Cerebellar cortex (tissue), 1 donor: ENCODE measurements at regions not wholly inside any gene's neighbourhood (a gene's known extent, or its start where the extent isn't known, plus 50 kb on each side); places are given as distances from the start of the nearest gene placed in this dataset.
"Not testable (repeated sequence)": the region's sequence is repeated elsewhere in the genome, so short reads cannot be mapped to it uniquely, and the experiment has no call there.

Experiments used
- DNase-seq: peaks from one replicate; pipeline ENCODE4 v3.0.0-alpha.2; 2015; ENCODE audit warnings: low spot score

DNA sequence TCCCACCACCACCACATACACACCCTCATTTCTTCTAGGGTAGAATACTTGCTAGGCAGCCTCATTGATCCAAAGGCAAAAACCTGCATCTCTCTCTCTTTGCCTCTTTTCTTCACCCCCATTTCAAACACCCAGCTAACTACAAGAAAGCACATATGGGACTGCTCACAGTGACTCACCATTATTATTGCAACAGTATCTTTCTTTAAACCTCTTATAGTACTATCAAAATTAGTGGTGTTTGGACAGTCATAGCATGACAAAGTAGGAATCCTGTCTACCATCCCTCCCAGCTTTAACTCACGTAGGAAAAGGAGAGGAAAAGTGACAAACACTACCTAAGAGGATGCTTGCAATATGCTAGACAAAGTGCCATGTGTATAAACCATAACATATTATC is 422.5 kb upstream of the CRIM1 start:
- no peak for DNase-seq

DNA sequence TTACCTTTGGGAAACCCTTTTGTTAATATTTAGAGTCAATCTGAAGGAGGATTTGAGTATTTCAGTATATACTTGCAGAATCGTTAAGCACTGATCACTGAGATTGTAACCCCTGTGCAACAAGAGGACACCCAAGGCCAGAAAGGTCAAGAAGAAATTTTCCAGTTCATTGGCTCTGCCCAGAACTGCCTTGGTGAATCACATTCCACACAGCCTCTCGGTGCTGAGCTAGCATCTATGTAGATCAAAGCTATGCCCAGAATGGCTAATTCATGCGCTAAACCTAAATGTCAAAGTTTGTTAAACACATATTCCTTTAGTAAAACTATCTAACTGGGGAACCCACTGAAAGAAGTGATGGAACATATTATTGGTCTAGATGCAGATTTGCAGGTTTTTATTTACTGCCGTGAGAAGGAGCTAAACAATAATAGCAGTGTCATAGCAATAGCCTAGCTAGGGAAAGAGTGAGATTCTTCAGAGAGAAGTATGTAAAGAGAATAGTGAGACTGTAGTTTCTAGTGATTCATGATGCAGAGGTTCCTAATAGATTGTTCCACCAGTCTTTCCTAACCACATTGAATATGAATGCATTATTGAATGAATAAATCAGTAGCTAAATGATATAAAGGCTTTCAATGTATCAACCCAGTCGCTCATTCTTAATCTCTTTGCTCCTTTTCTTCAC is 423.2 kb upstream of the CRIM1 start:
- no peak for DNase-seq

GRCh38 chr2:35931626-35932025 is 424.0 kb upstream of the CRIM1 start:
- DNase-seq, result no peak

DNA sequence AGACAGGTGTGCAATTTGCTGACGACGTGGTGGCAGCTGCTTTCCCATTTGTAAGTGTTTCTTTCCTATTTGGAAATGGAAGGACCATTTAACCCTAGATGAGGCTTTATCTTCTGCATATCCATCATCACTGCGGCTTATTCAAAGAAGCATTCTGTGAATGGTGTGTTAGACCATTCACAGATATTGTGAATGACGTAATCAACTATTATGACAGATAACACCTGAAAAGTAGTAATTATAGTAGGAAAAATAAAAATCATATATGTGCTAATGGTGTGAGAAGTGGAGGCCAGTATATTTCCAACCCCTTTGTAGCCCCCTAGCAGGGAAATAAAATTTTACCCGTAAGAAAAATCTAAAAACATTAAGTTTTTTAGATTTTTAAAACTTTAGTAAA is 424.5 kb upstream of the CRIM1 start:
- DNase-seq, result no peak

- DNase-seq, result no peak
Observed at GRCh38 chr2:35929551-35929950, 426.0 kb upstream of the CRIM1 start.

DNA sequence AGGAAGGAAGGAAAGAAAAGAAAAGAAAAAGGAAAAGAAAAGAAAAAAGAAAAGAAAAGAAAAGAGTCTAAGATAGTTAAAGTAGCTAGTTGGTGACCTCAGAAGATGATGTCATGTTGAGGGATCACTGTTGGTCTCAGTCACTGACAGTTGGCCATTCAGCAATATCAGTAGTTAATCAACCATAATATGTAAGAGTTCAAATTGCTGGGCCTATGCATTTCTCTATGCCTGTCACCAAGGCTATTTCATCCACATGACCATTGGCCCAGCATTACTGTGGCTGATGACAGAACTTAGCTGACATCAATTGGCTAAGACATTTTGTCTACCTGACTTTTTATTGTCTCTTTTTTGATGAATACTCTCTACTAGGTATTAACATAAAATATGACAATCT is 435.5 kb upstream of the CRIM1 start:
- no peak for DNase-seq

GRCh38 chr2:35915261-35915660 is 440.3 kb upstream of the CRIM1 start:
- DNase-seq, result no peak

GRCh38 chr2:35891936-35892335 is 463.6 kb upstream of the CRIM1 start:
- DNase-seq, result no peak

GRCh38 chr2:35891528-35891927 is 464.1 kb upstream of the CRIM1 start:
- no peak for DNase-seq

DNA sequence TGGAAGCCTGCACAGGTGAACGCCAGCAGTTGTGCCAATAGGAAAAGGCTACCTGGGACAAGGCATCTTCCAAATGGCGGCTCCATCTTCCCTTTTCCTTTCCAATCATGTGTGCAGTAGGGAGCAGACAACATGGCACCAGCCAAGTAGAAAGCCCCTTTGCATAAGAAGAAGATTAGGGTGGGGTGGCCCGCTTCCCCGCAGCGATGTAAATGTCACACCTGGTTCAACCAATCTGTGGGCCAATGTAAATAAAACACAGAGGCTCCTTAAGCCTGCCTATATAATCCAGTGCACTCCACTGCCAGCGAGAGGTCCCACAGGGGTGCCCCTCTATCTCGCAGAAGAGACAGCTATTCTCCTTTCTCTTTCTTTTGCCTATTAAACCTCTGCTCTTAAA is 468.4 kb upstream of the CRIM1 start:
- DNase-seq, result no peak

DNA sequence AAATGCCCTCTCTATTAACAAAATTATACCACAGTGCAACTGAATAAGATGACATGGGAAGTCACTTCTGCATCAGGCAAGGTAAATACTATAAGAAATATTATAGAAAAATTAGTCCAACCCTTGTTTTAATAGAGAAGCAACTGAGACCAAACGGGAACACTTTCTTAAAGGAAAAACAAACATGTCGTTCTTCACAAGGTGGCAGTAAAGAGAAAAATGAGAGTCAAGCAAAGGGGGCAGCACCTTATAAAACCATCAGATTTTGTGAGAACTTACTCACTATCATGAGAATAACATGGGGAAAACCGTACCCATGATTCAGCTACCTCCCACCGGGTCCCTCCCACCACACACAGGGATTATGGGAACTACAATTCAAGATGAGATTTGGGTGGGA is 481.7 kb upstream of the CRIM1 start:
- no peak for DNase-seq

- no peak for DNase-seq
Observed at GRCh38 chr2:35871672-35872071, 483.9 kb upstream of the CRIM1 start.

GRCh38 chr2:35870713-35871112 is 484.9 kb upstream of the CRIM1 start:
- no peak for DNase-seq

- no peak for DNase-seq
Observed at GRCh38 chr2:35864141-35864540, 491.4 kb upstream of the CRIM1 start.

DNA sequence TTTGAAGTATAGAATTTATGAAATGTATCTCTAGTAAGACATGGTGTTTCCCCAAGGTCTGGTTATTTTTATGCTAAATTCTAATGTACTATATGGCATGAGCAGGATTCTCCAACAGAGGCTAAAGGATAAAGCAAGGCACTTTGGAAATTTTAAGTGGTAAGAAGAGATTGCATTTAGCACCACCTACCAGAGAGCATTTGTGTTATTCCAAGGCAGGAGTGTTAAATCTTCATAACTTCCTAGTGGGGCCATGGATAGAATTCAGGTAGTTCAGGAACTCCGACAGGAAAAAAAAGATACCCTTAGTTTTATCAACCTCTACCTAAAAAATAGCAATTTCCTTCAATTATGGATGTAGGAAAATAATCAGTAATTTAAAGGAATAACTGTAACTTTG is 497.4 kb upstream of the CRIM1 start:
- DNase-seq, result no peak

GRCh38 chr2:35857498-35857897 is 498.1 kb upstream of the CRIM1 start:
- no peak for DNase-seq

DNA sequence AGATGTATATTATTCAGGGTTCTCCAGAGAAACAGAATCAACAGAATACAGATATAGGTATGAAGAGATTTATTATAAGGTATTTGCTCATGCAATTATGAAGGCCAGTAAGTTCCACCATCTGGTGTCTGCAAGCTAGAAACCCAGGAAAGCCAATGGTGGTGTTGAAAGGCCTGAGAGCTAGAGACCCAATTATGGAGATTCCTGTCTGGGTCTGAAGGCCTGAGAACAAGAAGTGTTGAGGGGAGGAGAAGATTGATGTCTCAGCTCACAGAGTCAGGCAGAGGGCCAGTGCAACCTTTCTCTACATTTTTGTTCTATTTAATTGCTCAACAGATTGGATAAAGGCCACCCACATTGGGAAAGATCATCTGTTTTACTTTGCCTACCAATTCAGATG is 524.2 kb upstream of the CRIM1 start:
- no peak for DNase-seq

- no peak for DNase-seq
Observed at GRCh38 chr2:35830833-35831232, 524.7 kb upstream of the CRIM1 start.

DNA sequence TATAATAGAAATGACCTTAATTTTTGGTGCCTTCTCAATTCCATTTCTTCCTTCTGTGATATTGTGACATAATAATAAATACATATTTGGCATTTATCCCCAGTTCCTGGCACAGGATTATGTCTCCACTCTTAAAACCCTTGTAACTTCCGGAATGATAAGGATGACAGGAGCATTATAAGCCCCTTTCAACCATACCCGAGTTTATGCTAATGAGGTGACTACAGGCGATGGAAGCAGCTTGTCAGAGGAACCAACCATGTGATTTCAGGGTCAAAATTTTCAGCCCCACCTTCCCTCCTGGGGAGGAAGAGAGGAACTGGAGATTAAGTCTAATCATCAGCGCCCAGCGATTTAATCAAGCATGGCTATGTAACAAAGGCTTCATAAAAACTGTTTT is 528.5 kb upstream of the CRIM1 start:
- DNase-seq, result no peak

- no peak for DNase-seq
Observed at GRCh38 chr2:35822716-35823115, 532.9 kb upstream of the CRIM1 start.

DNA sequence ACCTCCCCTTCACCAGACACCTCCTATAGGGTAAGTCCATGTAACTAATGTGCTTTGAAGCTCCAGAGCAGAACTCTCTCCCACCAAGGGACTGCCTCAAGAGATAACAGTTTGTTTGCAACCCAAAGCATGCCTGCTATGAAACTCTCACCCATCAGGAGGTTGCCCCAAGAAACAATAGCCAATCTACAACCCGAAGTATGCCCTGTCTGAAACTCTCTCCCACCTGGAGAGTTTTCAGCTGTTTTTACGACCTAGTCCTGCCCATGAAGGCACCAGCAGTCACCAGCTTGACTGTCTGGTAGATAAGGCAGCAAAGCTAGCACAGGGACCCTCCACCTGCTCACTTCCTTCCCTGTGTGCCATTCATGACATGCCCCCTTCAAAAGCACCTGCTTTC is 533.9 kb upstream of the CRIM1 start:
- DNase-seq, result no peak

- no peak for DNase-seq
Observed at GRCh38 chr2:35820391-35820790, 535.2 kb upstream of the CRIM1 start.

- no peak for DNase-seq
Observed at GRCh38 chr2:35819033-35819432, 536.5 kb upstream of the CRIM1 start.

DNA sequence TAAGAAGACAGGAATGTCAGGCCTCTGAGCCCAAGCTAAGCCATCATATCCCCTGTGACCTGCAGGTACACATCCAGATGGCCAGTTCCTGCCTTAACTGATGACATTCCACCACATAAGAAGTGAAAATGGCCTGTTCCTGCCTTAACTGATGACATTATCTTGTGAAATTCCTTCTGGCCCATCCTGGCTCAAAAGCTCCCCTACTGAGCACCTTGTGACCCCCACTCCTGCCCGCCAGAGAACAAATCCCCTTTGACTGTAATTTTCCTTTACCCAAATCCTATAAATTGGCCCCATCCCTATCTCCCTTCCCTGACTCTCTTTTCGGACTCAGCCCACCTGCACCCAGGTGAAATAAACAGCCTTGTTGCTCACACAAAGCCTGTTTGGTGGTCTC is 537.2 kb upstream of the CRIM1 start:
- not testable (repeated sequence) for DNase-seq

DNA sequence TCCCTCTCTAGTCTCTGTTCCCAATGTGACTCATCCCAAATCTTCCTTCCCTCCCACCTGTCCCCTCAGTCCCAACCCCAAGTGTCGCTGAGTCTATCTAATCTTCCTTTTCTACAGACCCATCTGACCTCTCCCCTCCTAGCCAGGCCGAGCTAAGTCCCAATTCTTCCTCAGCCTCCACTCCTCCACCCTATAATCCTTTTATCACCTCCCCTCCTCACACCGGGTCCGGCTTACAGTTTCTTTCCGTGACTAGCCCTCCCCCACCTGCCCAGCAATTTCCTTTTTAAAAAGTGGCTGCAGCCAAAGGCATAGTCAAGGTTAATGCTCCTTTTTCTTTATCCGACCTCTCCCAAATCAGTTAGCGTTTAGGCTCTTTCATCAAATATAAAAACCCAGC is 541.0 kb upstream of the CRIM1 start:
- not testable (repeated sequence) for DNase-seq
